ENCODE measurements at regions not wholly inside any gene's neighbourhood (a gene's known extent, or its start where the extent isn't known, plus 50 kb on each side); places are given as distances from the start of the nearest gene placed in this dataset.
"Not testable (repeated sequence)": the region's sequence is repeated elsewhere in the genome, so short reads cannot be mapped to it uniquely, and the experiment has no call there.

DNA sequence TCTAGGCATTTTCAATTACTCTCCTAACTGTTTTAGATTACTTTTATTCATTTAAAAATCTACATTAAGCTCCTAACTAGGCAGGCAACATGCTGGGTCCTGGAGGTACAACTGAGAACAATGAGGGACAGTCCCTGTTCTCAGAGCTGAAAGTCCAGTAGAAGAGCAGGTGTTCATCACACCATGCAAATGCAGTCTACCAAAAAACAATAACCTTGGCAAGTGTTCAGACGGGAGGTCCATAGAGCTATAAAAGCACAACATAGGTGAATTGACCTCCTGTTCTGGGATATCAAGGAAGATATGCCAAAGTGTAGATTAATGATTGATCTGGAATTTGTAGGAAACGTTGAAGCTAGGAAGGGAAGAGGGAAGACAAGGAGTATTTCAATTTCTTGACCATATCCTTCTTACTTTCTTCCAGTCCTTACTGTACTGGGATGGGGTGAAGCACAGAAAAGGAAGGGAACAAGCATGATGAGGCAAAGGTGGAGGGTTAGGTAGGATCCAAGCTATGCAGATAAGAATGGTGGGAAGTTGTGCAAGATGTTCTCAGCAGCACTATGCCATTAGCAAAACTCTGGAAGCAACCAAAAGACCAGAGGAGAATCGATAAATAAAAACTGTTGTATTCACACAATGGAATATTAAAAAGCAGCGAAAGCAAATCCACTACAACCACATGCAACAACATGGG, 485.7 kb upstream of the JARID2 start:
- DNase-seq (ENCODE audit: low read depth in 4 of 4, low spot score in 3 of 4): no peak

GRCh38 chr6:14762077-14762476, 483.8 kb upstream of the JARID2 start:
- DNase-seq (ENCODE audit: low read depth in 4 of 4, low spot score in 3 of 4): no peak

DNA sequence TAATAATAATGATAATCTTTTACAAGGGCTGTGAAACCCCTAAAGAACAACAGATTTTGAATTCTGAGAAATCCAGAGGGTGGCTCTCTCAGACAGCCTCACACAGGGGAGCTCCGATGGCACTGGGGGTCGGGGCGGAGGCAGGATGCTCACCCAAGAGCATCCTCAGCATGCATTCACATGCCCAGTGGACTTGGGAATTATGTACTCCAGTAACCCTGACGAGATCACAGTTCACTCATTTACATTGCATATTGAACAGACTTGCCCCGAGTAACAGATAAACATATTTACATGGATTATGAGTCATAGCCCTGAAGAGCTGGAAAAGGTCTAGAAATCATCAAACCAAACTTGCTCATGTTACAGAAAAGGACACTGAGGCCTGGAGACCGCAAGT, 482.7 kb upstream of the JARID2 start:
- DNase-seq (ENCODE audit: low read depth in 4 of 4, low spot score in 3 of 4): no peak

DNA sequence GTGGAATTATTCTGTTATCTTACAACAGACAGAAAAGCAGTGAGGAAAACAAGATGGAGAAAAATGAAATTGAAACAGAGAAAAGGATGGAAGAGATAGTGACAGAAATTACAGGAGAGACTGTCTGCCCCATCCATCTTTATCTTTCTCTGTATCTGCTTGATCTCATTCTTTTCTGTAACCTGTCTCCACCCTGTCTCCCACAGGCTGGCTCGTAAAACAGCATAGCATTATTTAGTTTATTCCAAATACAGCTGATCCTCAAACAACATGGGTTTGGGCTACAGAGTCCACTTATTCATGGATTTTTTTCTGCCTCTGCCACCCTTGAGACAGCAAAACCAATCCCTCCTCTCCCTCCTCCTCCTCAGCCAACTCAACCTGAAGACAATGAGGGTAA, 482.3 kb upstream of the JARID2 start:
- DNase-seq (ENCODE audit: low read depth in 4 of 4, low spot score in 3 of 4): no peak

GRCh38 chr6:14765106-14765505, 480.8 kb upstream of the JARID2 start:
- DNase-seq (ENCODE audit: low read depth in 4 of 4, low spot score in 3 of 4): no peak

- DNase-seq (ENCODE audit: low read depth in 4 of 4, low spot score in 3 of 4): no peak
Observed at GRCh38 chr6:14765721-14766390, 480.0 kb upstream of the JARID2 start.

- DNase-seq (ENCODE audit: low read depth in 4 of 4, low spot score in 3 of 4): no peak
Observed at GRCh38 chr6:14766391-14766994, 479.4 kb upstream of the JARID2 start.

GRCh38 chr6:14767226-14767625, 478.6 kb upstream of the JARID2 start:
- no peak for DNase-seq (ENCODE audit: low read depth in 4 of 4, low spot score in 3 of 4)

GRCh38 chr6:14770040-14770439, 475.8 kb upstream of the JARID2 start:
- no peak for DNase-seq (ENCODE audit: low read depth in 4 of 4, low spot score in 3 of 4)

DNA sequence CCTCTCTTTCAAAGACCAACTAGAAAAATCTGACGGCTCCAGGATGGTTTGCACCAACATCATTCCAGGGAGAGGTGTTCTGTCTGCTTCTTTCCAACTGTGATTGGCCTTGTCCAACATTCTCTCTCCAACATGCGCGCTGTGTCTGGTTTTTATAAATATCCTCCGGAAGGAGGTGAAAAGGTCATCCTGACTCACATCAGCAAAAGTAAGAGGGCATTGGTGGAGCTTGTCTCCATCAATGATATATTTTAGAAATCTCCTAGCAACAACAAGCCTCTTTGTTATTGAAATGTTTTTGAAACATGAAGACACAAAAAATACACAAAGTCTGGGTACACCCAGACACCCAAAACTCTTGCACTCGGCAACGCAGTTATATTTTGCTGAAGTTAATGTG, 475.3 kb upstream of the JARID2 start:
- no peak for DNase-seq (ENCODE audit: low read depth in 4 of 4, low spot score in 3 of 4)

- DNase-seq (ENCODE audit: low read depth in 4 of 4, low spot score in 3 of 4): no peak
Observed at GRCh38 chr6:14771016-14771415, 474.9 kb upstream of the JARID2 start.

- DNase-seq (ENCODE audit: low read depth in 4 of 4, low spot score in 3 of 4): no peak
Observed at GRCh38 chr6:14772188-14772587, 473.7 kb upstream of the JARID2 start.

DNA sequence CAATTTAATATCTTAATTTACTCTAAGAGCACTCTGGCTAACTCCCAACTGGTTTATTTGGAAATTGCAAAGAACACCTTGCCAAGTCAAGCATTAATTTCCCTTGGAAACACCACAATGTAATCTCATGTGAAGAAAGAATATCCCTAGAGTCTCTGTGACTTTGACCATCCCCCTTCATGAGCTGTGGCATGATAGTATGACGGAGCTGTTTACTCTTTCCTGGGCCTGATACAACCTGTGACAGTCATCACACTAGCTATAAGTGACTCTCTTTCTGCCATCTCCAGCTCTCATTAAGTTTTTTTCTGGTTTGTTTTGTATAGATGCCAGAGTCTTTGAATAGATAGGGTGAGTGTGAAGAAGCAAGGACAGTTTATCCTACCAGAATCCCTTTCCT, 470.3 kb upstream of the JARID2 start:
- no peak for DNase-seq (ENCODE audit: low read depth in 4 of 4, low spot score in 3 of 4)

DNA sequence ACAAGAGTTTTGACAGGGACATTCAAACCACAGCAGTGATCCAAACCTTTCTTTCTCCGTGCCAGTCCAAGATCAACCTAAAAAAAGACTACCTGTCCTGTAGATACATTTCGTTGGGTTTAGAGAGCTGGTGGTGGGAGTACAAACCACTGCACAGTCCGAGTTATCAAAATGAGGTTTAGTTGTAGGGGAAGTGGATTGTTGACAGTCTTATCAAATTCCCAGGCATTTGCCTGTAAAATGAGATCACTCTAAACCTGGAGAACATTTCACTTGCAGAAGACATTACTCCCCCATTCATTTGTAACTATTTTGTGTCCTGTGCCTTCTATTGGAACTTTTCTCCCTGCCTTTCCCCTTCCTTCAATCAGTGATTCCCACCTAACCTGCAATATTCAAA, 469.6 kb upstream of the JARID2 start:
- DNase-seq (ENCODE audit: low read depth in 4 of 4, low spot score in 3 of 4): no peak

GRCh38 chr6:14781772-14782525, 463.9 kb upstream of the JARID2 start:
- no peak for DNase-seq (ENCODE audit: low read depth in 4 of 4, low spot score in 3 of 4)

DNA sequence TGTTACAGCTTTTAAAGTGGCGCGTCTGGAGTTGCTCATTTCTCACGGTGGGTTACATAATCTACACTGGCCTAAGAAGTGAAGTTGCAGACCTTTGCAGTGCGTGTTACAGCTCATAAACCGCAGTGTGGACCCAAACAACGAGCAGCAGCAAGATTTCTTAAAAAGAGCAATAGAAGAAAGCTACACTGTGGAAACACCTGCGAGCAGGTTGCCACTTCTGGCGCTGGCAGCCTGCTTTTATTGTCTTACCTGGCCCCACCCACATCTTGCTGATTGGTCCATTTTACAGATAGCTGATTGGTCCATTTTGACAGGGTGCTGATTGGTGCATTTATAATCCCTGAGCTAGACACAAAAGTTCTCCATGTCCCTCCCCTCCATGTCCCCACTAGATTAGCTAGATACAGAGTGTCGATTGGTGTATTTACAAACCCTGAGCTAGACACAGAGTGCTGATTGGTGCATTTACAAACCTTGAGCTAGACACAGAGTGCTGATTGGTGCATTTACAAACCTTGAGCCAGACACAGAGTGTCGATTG, 462.9 kb upstream of the JARID2 start:
- DNase-seq (ENCODE audit: low read depth in 4 of 4, low spot score in 3 of 4): not testable (repeated sequence)

- DNase-seq (ENCODE audit: low read depth in 4 of 4, low spot score in 3 of 4): no peak
Observed at GRCh38 chr6:14783594-14783993, 462.3 kb upstream of the JARID2 start.

- no peak for DNase-seq (ENCODE audit: low read depth in 4 of 4, low spot score in 3 of 4)
Observed at GRCh38 chr6:14784596-14785492, 461.0 kb upstream of the JARID2 start.

DNA sequence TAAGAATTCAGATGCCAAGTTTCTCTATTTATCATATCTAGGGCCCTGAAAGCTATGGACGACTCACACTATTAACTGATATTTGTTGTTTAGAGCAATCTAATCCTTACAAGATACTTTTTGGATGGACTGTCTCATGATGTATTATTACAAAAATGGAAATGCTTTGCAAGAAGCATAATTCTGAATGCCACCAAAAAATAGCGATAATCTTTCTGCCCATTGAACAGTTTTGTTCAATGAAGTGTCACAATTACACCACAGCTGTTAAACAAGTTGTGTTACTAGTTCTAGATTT, 460.4 kb upstream of the JARID2 start:
- no peak for DNase-seq (ENCODE audit: low read depth in 4 of 4, low spot score in 3 of 4)

- DNase-seq (ENCODE audit: low read depth in 4 of 4, low spot score in 3 of 4): no peak
Observed at GRCh38 chr6:14786008-14786407, 459.9 kb upstream of the JARID2 start.

Measured in left renal pelvis (tissue), 4 donors.